SJSA1 (cell line): ENCODE measurements at regions not wholly inside any gene's neighbourhood (a gene's known extent, or its start where the extent isn't known, plus 50 kb on each side); places are given as distances from the start of the nearest gene placed in this dataset.

ENCODE experiments used
- DNase-seq, 2 experiments: peaks; one replicate each; pipeline ENCODE4 v3.0.0-alpha.2; 2015 to 2020; ENCODE audit warnings: low spot score in 2 of 2, low read depth in 1 of 2
- H3K27ac ChIP-seq: fragments of 250-450 bp; sonication (Bioruptor Pico); 2 replicates; pipeline ENCODE4 v1.5.1; 2020; ENCODE audit warnings: mild to moderate bottlenecking, moderate library complexity
- H3K27me3 ChIP-seq: fragments of 250-450 bp; sonication (Bioruptor Pico); replicated peaks from 2 replicates; pipeline ENCODE4 v1.5.1; 2020; ENCODE audit warnings: mild to moderate bottlenecking, moderate library complexity
- H3K36me3 ChIP-seq: fragments of 250-450 bp; sonication (Bioruptor Pico); 2 replicates; pipeline ENCODE4 v1.5.1; 2020; ENCODE audit warnings: mild to moderate bottlenecking
- H3K4me1 ChIP-seq: fragments of 250-450 bp; sonication (Bioruptor Pico); replicated peaks from 2 replicates; pipeline ENCODE4 v1.6.1; 2021; ENCODE audit warnings: mild to moderate bottlenecking
- H3K4me3 ChIP-seq: fragments of 250-450 bp; sonication (Bioruptor Pico); 2 replicates; pipeline ENCODE4 v1.5.1; 2020; ENCODE audit warnings: mild to moderate bottlenecking
- H3K9me3 ChIP-seq: fragments of 250-450 bp; sonication (Bioruptor Pico); replicated peaks from 2 replicates; pipeline ENCODE4 v1.5.1; 2020; ENCODE audit warnings: mild to moderate bottlenecking

DNA sequence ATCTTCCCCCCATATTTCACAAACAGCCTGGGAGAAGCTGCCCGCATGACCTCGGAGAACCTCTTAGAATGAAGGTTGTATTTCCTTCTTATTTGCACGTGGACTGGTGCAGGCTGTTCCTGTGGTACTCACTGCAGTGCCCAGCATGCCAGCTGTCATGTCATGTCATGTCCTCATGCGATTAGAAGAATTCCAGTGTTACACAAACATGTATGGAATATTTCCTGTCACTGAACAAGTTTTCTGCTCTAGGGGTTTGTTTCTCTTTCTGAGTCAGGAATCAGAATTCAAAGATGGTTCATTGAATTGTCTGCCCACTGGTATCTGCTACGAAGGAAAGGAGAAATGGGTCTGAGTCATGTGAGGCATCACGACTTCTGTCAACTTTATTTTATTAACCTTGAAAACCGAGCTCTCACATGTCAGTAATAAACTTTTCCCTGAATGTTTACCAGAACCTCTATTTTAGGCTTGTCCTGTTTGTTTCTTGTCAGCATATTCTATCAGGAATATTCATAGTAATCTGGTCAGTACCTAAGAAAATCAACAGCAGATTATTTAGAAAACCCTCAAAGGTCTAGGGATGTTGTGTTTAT lies 415.6 kb downstream of the GADD45G start:
- DNase-seq = no peak
- Histone ChIP-seq H3K4me1 (no peaks in the 10 kb centered on the region), H3K4me3 (no peak overlapping the region), H3K27ac (no peak overlapping the region), H3K27me3 (no peaks in the 10 kb centered on the region), H3K36me3 (no peaks in the 10 kb centered on the region), H3K9me3 (no peaks in the 10 kb centered on the region)

DNA sequence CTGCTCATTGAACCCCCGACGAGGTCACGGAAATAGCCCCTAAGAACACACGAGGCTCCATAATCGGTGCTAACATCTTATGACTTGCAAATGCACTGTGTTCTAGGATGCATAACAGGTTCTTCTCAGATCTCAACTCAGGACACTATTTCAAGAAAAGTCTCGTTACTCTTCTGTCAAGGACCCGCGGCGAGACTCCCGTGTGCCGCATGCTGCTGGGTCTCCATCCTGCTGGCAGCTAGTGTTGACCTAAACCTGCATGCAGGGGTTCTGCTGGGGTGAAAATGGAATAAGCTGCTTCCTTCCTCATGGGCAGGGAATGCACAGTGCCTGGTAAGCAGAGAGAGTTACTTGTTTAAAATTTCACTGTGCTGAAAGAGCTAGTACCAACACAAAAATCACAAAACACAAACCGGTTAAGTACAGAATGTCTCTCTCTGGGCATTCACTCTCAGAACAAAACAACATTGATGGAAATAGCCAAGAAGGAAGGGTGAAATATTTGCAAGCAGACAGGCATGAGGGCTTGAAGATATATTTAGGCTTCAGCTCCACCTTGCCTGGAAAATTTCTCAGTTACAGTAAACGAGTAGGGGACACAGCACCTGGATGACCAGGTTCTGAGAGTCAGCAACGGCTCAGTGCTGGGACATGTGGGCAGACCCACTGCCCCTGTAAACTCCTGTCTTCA lies 416.5 kb downstream of the GADD45G start:
- DNase-seq = no peak
- Histone ChIP-seq H3K27ac (no peak overlapping the region), H3K27me3 (no peaks in the 10 kb centered on the region), H3K4me1 (no peaks in the 10 kb centered on the region), H3K36me3 (no peaks in the 10 kb centered on the region), H3K4me3 (no peak overlapping the region), H3K9me3 (no peaks in the 10 kb centered on the region)

DNA sequence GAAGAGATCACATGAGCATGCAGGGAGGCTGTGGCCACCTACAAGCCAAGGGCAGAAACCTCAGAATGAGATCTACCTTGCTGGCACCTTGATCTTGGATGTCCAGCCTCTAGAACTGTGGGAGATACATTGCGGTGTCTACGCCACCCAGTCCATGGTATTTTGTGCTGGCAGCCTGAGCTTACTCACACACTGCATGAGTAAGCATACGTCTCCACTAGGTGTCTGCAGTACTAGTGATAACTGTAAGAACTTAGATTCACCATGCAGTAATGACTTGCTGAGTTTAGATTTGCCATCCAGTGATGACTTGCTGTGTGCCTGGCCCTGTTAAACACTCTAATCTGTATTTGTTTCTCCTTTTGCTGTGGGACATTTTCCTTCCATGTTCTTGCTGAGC lies 417.7 kb downstream of the GADD45G start:
- Histone ChIP-seq H3K27ac (no peak overlapping the region), H3K9me3 (no peaks in the 10 kb centered on the region), H3K36me3 (no peaks in the 10 kb centered on the region), H3K4me3 (no peak overlapping the region), H3K4me1 (no peaks in the 10 kb centered on the region), H3K27me3 (no peaks in the 10 kb centered on the region)
- DNase-seq = no peak

DNA sequence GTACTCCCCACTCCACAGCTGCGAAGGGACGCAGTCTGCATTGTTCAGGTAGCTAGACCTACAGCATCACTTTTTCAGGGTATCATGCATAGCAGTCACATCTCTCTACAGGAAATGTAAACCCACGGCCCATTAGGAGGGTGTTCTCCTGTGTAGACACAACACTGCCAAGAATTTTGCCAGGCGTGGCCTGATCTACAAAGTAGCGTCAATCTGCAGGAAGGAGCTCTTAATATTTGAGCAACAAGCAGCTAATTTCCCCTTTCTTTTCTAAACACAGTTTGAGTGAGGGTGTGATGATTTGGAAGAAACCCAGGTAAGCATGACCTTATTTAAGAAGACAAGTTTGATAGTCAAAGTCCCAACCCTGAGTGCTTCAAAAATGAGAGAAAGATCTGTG lies 419.0 kb downstream of the GADD45G start:
- DNase-seq = no peak
- H3K9me3 ChIP-seq = no peaks in the 10 kb centered on the region
- no peak overlapping the region for H3K4me3 ChIP-seq

DNA sequence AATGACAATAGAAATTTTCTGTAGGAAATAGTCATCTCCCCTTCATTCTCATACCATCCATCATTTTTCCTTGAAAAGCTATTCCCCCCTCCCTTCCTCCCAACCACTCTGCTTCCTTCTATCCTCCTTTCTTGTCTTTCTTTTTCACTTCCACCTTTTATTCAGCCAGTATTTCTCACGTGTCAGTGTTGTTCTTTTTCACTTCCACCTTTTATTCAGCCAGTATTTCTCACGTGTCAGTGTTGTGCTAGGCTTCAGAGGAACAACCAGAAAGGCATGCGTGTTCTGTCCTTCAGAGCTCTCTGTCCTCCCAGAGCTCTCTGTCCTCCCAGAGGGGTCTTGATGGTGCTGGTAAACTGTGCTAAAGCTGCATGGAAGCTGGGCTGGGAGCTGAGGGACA lies 419.6 kb downstream of the GADD45G start:
- H3K36me3 ChIP-seq = no peaks in the 10 kb centered on the region
- H3K4me3 ChIP-seq = no peak overlapping the region
- DNase-seq = no peak
- H3K27ac ChIP-seq = no peak overlapping the region
- H3K9me3 ChIP-seq = no peaks in the 10 kb centered on the region
- no peaks in the 10 kb centered on the region for H3K27me3 ChIP-seq
- no peaks in the 10 kb centered on the region for H3K4me1 ChIP-seq

More for the DNA sequence above, 419.0 kb downstream of the GADD45G start:
- H3K27me3 ChIP-seq = no peaks in the 10 kb centered on the region
- H3K36me3 ChIP-seq = no peaks in the 10 kb centered on the region
- no peak overlapping the region for H3K27ac ChIP-seq
- H3K4me1 ChIP-seq = no peaks in the 10 kb centered on the region

DNA sequence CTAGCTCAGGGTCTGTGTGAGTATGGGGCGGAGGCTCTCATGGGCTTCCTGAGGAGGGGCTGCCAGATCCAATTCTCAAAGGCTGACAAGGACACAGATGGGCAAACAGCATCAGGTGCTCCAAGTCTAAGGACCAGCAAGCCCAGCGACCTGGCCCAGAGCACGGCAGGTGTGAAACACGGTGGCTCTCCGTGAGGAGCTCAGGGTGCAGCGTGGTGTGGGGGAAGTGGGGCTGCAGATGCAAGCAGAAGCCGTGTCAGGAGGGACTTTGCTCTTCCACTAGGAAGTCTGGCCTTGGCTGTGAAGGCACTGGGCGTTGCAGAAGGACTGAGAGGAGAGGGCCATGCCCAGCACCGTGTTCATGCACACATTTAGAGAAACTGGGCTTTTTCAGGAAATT lies 420.0 kb downstream of the GADD45G start:
- no peak for DNase-seq
- H3K27me3 ChIP-seq = no peaks in the 10 kb centered on the region

DNA sequence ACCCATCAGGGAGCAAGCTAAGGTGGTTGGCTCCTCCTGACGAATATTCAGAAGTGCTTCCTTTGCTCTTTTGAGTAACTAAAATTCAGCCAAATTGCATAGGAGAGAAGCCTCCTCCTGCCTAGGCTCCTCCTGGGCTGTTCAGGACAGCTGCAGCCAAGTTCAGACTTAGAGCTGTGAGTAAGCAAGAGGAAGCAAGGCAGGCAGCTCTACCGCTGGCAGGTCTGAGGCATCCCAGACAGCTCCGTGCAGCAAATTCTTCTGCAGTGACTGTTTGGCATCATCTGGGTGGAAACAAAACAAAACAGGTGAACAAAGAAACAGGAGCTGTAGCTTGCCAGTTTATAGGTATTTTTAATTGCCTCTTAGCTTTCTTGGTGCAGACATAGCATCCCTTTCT lies 421.0 kb downstream of the GADD45G start:
- Histone ChIP-seq H3K4me1 (no peaks in the 10 kb centered on the region), H3K4me3 (no peak overlapping the region), H3K27me3 (no peaks in the 10 kb centered on the region), H3K36me3 (no peaks in the 10 kb centered on the region), H3K9me3 (no peaks in the 10 kb centered on the region), H3K27ac (no peak overlapping the region)
- no peak for DNase-seq

More for the DNA sequence above, 420.0 kb downstream of the GADD45G start:
- Histone ChIP-seq H3K4me1 (no peaks in the 10 kb centered on the region), H3K27ac (no peak overlapping the region), H3K9me3 (no peaks in the 10 kb centered on the region), H3K4me3 (no peak overlapping the region), H3K36me3 (no peaks in the 10 kb centered on the region)

DNA sequence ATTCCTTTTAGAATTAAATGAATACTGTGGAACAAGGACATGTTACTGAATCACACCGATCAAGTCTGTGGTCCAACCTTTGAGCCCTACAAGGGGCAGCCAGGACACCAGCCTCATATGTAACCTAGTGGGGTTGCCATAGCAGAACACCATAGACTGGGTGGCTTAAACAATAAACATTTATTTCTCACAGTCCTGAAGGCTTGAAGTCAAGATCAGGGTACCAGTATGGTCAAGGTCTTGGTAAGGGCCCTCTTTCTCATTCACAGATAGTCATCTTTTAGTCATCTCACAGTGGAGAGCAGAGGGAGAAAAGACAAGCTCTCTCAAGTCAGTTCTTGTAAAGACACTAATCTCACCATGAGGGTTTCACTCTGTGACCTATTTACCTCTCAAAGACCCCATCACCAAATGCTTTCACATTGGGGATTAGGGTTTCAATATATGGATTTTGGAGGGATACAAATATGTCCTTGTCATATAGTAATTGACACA lies 422.5 kb downstream of the GADD45G start:
- DNase-seq = no peak
- Histone ChIP-seq H3K4me1 (no peaks in the 10 kb centered on the region), H3K9me3 (no peaks in the 10 kb centered on the region), H3K4me3 (no peak overlapping the region), H3K36me3 (no peaks in the 10 kb centered on the region), H3K27ac (no peak overlapping the region), H3K27me3 (no peaks in the 10 kb centered on the region)

DNA sequence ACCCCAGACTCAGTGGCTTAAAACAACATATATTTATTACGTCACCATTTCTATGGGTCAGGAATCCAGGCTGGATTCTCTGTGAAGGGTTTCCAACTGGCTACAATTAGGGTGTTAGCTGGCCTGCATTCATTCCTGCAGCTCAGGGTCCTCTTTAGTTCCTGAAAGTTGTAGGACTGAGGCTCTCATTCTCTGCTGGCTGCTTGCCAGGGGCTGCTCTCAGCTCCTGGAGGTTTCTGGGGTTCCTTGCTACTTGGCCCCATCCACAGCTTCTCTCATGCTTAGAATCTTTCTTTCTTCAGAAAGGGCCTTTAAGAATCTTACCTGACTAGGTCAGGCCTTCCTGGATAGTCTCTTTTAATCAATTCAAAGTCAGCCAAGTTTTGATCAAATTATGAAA lies 424.6 kb downstream of the GADD45G start:
- no peak for DNase-seq
- no peaks in the 10 kb centered on the region for H3K9me3 ChIP-seq

DNA sequence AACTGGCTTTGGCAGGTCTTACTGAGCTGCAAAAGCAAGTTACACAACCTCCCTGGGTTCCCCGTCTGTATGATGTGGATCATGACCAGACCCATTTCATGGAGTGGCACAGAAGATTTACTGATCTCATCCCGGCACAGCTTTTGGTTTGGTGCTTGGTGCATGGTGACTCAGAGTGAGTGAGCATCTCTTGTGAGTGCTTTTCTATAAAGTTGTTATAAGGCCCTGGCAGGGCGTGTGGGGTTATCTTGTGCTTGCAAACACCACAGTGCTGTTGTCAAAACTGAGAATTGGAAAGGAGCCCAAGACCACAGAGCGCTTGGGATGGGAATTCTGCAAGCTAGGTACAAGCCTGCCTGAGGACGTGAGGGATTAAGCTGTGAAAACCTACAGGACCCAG lies 425.2 kb downstream of the GADD45G start:
- Histone ChIP-seq H3K9me3 (no peaks in the 10 kb centered on the region), H3K36me3 (no peaks in the 10 kb centered on the region), H3K4me1 (no peaks in the 10 kb centered on the region), H3K4me3 (no peak overlapping the region), H3K27me3 (no peaks in the 10 kb centered on the region), H3K27ac (no peak overlapping the region)
- DNase-seq = no peak

More for the DNA sequence above, 424.6 kb downstream of the GADD45G start:
- no peak overlapping the region for H3K4me3 ChIP-seq
- no peaks in the 10 kb centered on the region for H3K27me3 ChIP-seq
- no peaks in the 10 kb centered on the region for H3K4me1 ChIP-seq
- no peak overlapping the region for H3K27ac ChIP-seq
- H3K36me3 ChIP-seq = no peaks in the 10 kb centered on the region

DNA sequence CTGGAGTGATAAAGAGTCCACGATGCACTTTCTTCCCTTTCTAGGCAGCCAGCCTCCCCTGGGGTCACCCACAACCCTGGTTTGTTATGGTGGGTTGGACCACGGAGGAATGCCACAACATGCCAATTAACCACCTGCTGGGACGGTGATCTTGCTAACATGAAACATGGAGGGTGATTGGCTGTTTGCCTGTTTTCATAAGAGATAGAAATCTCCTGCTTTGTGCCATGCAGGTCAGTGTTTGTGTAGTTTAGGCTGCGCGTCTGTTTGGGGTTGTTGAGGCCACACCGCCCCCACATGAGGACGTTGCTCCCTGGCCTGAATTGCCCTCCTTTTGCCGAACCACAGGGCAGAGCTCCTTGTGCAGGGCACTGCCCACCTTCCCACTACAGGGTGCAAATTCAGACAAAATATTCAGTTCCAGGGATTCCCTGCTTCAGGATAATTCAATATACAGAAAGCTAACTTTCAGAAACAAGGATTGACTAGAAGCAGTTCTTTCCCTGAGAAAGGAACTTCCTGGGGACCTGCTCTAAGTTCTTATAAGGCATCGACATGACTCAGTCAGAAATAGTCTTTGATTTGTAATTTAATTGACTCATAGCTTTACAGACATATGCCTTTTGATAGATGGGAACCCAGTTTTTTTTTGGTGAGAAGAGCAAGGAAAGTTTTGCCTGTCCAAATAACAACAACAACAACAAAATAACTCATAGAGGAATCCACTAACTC lies 427.6 kb downstream of the GADD45G start:
- no peak overlapping the region for H3K27ac ChIP-seq
- no peaks in the 10 kb centered on the region for H3K9me3 ChIP-seq
- H3K4me3 ChIP-seq = no peak overlapping the region
- H3K4me1 ChIP-seq = no peaks in the 10 kb centered on the region
- H3K36me3 ChIP-seq = no peaks in the 10 kb centered on the region
- H3K27me3 ChIP-seq = no peaks in the 10 kb centered on the region
- DNase-seq = no peak

DNA sequence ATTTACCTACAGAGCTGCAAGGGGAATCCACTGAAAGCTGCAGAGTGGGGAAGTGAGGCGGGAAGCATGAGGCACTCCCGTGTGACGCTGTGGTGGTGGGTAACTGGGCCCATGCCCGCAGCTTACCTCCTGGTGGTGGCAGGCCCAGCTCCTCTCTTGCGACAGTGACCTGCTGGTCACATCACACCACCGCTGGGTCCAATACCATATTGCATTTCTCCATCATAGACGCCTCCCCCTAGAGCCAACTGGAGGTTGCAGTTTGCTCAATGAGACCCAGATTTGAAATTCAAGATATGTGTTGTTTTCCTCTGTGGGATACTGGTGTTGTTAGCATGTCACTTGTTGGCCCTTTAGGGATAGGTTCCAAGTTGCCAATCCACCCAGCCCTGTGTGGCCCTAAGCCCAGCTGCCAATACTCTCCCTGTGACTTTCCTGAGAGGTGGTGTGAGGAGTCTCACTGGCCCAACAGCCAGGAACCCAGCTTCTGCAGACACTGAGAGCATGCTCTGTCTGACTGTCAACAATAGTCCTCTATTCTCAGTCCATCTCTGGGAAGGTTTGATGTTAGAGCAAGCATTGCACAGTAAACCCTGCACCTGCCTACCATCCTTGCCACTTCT lies 428.3 kb downstream of the GADD45G start:
- Histone ChIP-seq H3K27ac (no peak overlapping the region), H3K36me3 (no peaks in the 10 kb centered on the region), H3K4me3 (no peak overlapping the region), H3K27me3 (no peaks in the 10 kb centered on the region), H3K4me1 (no peaks in the 10 kb centered on the region), H3K9me3 (no peaks in the 10 kb centered on the region)
- no peak for DNase-seq

DNA sequence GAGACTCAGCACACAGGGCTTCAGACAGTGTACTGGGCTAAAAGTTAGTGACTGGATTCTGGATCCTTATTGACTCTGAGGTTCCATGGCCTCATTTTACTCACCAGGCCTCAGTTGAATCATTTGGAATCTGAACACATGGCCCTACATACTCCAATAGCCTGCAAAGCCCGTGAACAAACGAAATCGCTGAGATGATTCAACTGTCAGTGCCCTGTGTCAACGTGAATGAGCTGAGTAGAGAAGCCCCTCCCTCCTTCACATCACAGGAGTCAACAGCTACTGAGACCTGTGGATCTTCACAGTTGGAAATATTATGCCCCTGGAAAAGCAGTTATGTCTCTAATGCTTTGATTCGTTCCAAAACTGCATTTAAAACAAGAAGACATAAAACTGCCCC lies 429.3 kb downstream of the GADD45G start:
- no peaks in the 10 kb centered on the region for H3K4me1 ChIP-seq
- DNase-seq = no peak
- H3K4me3 ChIP-seq = no peak overlapping the region
- no peaks in the 10 kb centered on the region for H3K36me3 ChIP-seq
- no peak overlapping the region for H3K27ac ChIP-seq
- no peaks in the 10 kb centered on the region for H3K27me3 ChIP-seq
- no peaks in the 10 kb centered on the region for H3K9me3 ChIP-seq

DNA sequence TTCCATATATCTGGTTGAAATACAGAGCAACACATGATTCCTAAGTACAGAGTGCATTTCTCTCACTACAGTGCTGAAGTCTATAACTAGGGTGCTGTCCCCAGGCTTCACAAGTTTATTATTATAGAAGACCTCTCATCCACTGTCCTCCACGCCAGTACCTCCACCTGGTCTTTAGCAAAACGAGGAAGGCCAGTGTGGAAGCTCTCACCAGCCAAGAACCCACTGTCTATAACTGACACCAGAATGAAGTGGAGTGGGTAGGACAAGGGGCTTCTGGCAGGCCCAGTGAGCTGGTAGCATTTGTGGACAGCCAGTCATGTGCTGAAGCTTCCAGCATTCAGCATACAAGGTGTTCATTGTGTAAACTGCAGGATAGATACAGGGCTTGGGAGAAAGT lies 430.7 kb downstream of the GADD45G start:
- no peaks in the 10 kb centered on the region for H3K4me1 ChIP-seq
- peak in 1 of 2 experiments; percentile 8 for DNase-seq
- H3K36me3 ChIP-seq = no peaks in the 10 kb centered on the region
- no peak overlapping the region for H3K4me3 ChIP-seq
- H3K9me3 ChIP-seq = no peaks in the 10 kb centered on the region
- H3K27me3 ChIP-seq = no peaks in the 10 kb centered on the region
- no peak overlapping the region for H3K27ac ChIP-seq
